ENCODE measurements at regions not wholly inside any gene's neighbourhood (a gene's known extent, or its start where the extent isn't known, plus 50 kb on each side); places are given as distances from the start of the nearest gene placed in this dataset.

GRCh38 chr7:123401295-123401694, 133.1 kb downstream of the IQUB start:
- no peak for DNase-seq (ENCODE audit: low read depth)

- no peak for DNase-seq (ENCODE audit: low read depth)
These were observed 134.2 kb downstream of the IQUB start for GRCh38 chr7:123400196-123400595.

- DNase-seq (ENCODE audit: low read depth) = no peak
These were observed 135.5 kb downstream of the IQUB start for GRCh38 chr7:123398921-123399320.

GRCh38 chr7:123397746-123398338, 136.6 kb downstream of the IQUB start:
- no peak for DNase-seq (ENCODE audit: low read depth)

- DNase-seq (ENCODE audit: low read depth) = no peak
These were observed 140.8 kb downstream of the IQUB start for GRCh38 chr7:123393623-123394022.

- no peak for DNase-seq (ENCODE audit: low read depth)
These were observed 162.0 kb downstream of the IQUB start for GRCh38 chr7:123372368-123372767.

GRCh38 chr7:123367484-123368122, 166.8 kb downstream of the IQUB start:
- DNase-seq (ENCODE audit: low read depth) = no peak

GRCh38 chr7:123367031-123367430, 167.3 kb upstream of the SLC13A1 start:
- DNase-seq (ENCODE audit: low read depth) = no peak

GRCh38 chr7:123366626-123367025, 166.9 kb upstream of the SLC13A1 start:
- no peak for DNase-seq (ENCODE audit: low read depth)

- DNase-seq (ENCODE audit: low read depth) = no peak
These were observed 160.9 kb upstream of the SLC13A1 start for GRCh38 chr7:123360631-123361030.

GRCh38 chr7:123355576-123356190, 155.9 kb upstream of the SLC13A1 start:
- DNase-seq (ENCODE audit: low read depth) = no peak

GRCh38 chr7:123352973-123353372, 153.2 kb upstream of the SLC13A1 start:
- DNase-seq (ENCODE audit: low read depth) = no peak

- peak; percentile 9 for DNase-seq (ENCODE audit: low read depth)
These were observed 152.0 kb upstream of the SLC13A1 start for GRCh38 chr7:123351516-123352505.

- DNase-seq (ENCODE audit: low read depth) = no peak
These were observed 151.3 kb upstream of the SLC13A1 start for GRCh38 chr7:123351027-123351426.

- DNase-seq (ENCODE audit: low read depth) = no peak
These were observed 148.9 kb upstream of the SLC13A1 start for GRCh38 chr7:123348690-123349089.

- DNase-seq (ENCODE audit: low read depth) = no peak
These were observed 147.0 kb upstream of the SLC13A1 start for GRCh38 chr7:123346766-123347165.

GRCh38 chr7:123343611-123344010, 143.8 kb upstream of the SLC13A1 start:
- DNase-seq (ENCODE audit: low read depth) = no peak

GRCh38 chr7:123341102-123341501, 141.3 kb upstream of the SLC13A1 start:
- DNase-seq (ENCODE audit: low read depth) = no peak

GRCh38 chr7:123338688-123339087, 138.9 kb upstream of the SLC13A1 start:
- DNase-seq (ENCODE audit: low read depth) = no peak

GRCh38 chr7:123329988-123330643, 130.3 kb upstream of the SLC13A1 start:
- DNase-seq (ENCODE audit: low read depth) = no peak

GRCh38 chr7:123327661-123328060, 127.9 kb upstream of the SLC13A1 start:
- DNase-seq (ENCODE audit: low read depth) = no peak

GRCh38 chr7:123324283-123324682, 124.5 kb upstream of the SLC13A1 start:
- DNase-seq (ENCODE audit: low read depth) = no peak

Data from forelimb muscle (tissue), 1 donor.